Tibial nerve (tissue), 3 donors: ENCODE measurements at regions not wholly inside any gene's neighbourhood (a gene's known extent, or its start where the extent isn't known, plus 50 kb on each side); places are given as distances from the start of the nearest gene placed in this dataset.

ENCODE experiments used
- CTCF ChIP-seq, 5 experiments: fragments of 200-600 bp in 3 of 5; fragments of 450-650 bp in 2 of 5; sonication (generic) in 3 of 5; IDR thresholded peaks; one replicate each; pipeline ENCODE4 v1.5.1; 2016 to 2019; ENCODE audit warnings: antibody characterized with exemption in 5 of 5, mild to moderate bottlenecking in 3 of 5, moderate library complexity in 2 of 5
- POLR2A ChIP-seq, 2 donors: fragments of 450-650 bp; IDR thresholded peaks; one replicate each; pipeline ENCODE4 v1.6.1; 2017; ENCODE audit warnings: antibody characterized with exemption in 2 of 2, mild to moderate bottlenecking in 2 of 2, moderate library complexity in 2 of 2

- TF ChIP-seq CTCF (IDR thresholded peaks at IDR 0.05), result no peak
- no peak for TF ChIP-seq POLR2A (IDR thresholded peaks at IDR 0.05)
These were observed 390.4 kb downstream of the SOX9 start for GRCh38 chr17:72511242-72511641.
